Endothelial cell of umbilical vein (primary cell): ENCODE measurements at regions not wholly inside any gene's neighbourhood (a gene's known extent, or its start where the extent isn't known, plus 50 kb on each side); places are given as distances from the start of the nearest gene placed in this dataset.

Source experiments
- JUN ChIP-seq: IDR thresholded peaks from 2 replicates; pipeline ENCODE4 v1.6.1; 2011; ENCODE audit warnings: borderline replicate concordance, low read depth; ENCODE audit not compliant: insufficient read length, insufficient read depth
- POLR2AphosphoS5 ChIP-seq: IDR thresholded peaks from 2 replicates; pipeline ENCODE4 v1.6.1; 2012; ENCODE audit warnings: low read depth, mild to moderate bottlenecking, control low read depth, low read length, moderate library complexity; ENCODE audit not compliant: insufficient read depth
- TF ChIP-seq, protein P1 (sequence below), 2 donors: IDR thresholded peaks; 1 replicate in 1 of 2; 2 replicates in 1 of 2; pipeline ENCODE4 v1.5.1; 2011; ENCODE audit warnings: low read length in 2 of 2, mild to moderate bottlenecking in 2 of 2, moderate library complexity in 2 of 2, control low read depth in 1 of 2, inconsistent platforms in 1 of 2, low read depth in 1 of 2; ENCODE audit not compliant: insufficient read depth in 1 of 2; ENCODE audit errors: extremely low read depth in 1 of 2

DNA sequence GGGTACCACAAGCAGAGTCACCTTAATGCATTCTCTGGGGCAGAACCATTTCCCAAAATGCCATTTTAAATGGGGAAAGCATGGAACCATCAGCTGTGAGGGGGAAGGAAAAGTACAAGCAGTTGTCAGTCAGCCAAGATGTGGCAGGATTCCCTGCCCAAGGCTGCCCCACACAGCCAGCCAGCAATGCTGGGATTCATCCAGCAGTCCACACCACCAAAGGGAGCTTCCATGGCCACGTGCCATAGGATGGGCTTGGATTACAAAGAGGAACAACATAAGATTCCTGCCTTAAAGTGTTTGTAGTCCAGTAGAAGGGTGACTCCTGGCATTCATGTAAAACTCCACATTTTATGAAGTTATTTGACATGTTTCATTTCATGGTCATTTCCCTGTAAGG lies 233.3 kb downstream of the SHOX2 start:
- TF ChIP-seq, protein P1, sequence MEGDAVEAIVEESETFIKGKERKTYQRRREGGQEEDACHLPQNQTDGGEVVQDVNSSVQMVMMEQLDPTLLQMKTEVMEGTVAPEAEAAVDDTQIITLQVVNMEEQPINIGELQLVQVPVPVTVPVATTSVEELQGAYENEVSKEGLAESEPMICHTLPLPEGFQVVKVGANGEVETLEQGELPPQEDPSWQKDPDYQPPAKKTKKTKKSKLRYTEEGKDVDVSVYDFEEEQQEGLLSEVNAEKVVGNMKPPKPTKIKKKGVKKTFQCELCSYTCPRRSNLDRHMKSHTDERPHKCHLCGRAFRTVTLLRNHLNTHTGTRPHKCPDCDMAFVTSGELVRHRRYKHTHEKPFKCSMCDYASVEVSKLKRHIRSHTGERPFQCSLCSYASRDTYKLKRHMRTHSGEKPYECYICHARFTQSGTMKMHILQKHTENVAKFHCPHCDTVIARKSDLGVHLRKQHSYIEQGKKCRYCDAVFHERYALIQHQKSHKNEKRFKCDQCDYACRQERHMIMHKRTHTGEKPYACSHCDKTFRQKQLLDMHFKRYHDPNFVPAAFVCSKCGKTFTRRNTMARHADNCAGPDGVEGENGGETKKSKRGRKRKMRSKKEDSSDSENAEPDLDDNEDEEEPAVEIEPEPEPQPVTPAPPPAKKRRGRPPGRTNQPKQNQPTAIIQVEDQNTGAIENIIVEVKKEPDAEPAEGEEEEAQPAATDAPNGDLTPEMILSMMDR (IDR thresholded peaks at IDR 0.05; ENCODE audit: extremely low read depth in 1 of 2, insufficient read depth in 1 of 2, low read depth in 1 of 2, low read length in 2 of 2) = no peak
- no peak for TF ChIP-seq POLR2AphosphoS5
- no peak for TF ChIP-seq JUN
